K562 (cell line): ENCODE measurements at regions not wholly inside any gene's neighbourhood (a gene's known extent, or its start where the extent isn't known, plus 50 kb on each side); places are given as distances from the start of the nearest gene placed in this dataset.

Experiments
- ADNP ChIP-seq: fragments of 200-800 bp; sonication (Bioruptor generic); IDR thresholded peaks from 2 replicates; pipeline ENCODE4 v1.6.1; 2016; ENCODE audit warnings: missing genetic modification characterization, missing compliant biosample characterization
- ARID3A ChIP-seq: IDR thresholded peaks from 2 replicates; pipeline ENCODE4 v1.6.1; 2012; ENCODE audit warnings: low read depth, low read length, improper control_type of control experiment, borderline replicate concordance
- ARNT ChIP-seq, 2 experiments: fragments of 450-650 bp; IDR thresholded peaks; 2 replicates each; pipeline ENCODE4 v1.6.1; 2016; ENCODE audit warnings: mild to moderate bottlenecking in 1 of 2
- ATF6 ChIP-seq: sonication (generic); formaldehyde crosslinking; IDR thresholded peaks from 2 replicates; pipeline ENCODE4 v1.4.0; 2020; ENCODE audit warnings: mild to moderate bottlenecking, missing genetic modification reagents
- CBFA2T2 ChIP-seq: fragments of 450-650 bp; conservative IDR thresholded peaks from 2 replicates; pipeline ENCODE4 v1.6.1; 2017; ENCODE audit warnings: mild to moderate bottlenecking
- CHAMP1 ChIP-seq: fragments of 450-650 bp; IDR thresholded peaks from 2 replicates; pipeline ENCODE4 v1.6.1; 2016; ENCODE audit warnings: mild to moderate bottlenecking
- CHD2 ChIP-seq: IDR thresholded peaks from 2 replicates; pipeline ENCODE4 v1.6.1; 2011; ENCODE audit warnings: low read depth, low read length
- DMBX1 ChIP-seq: fragments of 250-450 bp; sonication (Bioruptor Pico); IDR thresholded peaks from 2 replicates; pipeline ENCODE4 v1.8.0; 2022; ENCODE audit warnings: inconsistent platforms, mild to moderate bottlenecking, moderate library complexity, borderline replicate concordance
- DPF2 ChIP-seq: fragments of 450-650 bp; IDR thresholded peaks from 2 replicates; pipeline ENCODE4 v1.6.1; 2016
- FOXJ2 ChIP-seq: fragments of 200-800 bp; sonication (Bioruptor generic); IDR thresholded peaks from 2 replicates; pipeline ENCODE4 v1.6.1; 2016; ENCODE audit warnings: missing genetic modification characterization, missing compliant biosample characterization
- KLF16 ChIP-seq: IDR thresholded peaks from 2 replicates; pipeline ENCODE4 v1.6.1; 2016; ENCODE audit warnings: antibody characterized with exemption
- LEF1 ChIP-seq: fragments of 450-650 bp; IDR thresholded peaks from 2 replicates; pipeline ENCODE4 v1.6.1; 2016; ENCODE audit warnings: mild to moderate bottlenecking
- MCM5 ChIP-seq: fragments of 450-650 bp; IDR thresholded peaks from 2 replicates; pipeline ENCODE4 v1.6.1; 2016; ENCODE audit warnings: low read depth
- MTA2 ChIP-seq: fragments of 450-650 bp; IDR thresholded peaks from 2 replicates; pipeline ENCODE4 v1.6.1; 2016; ENCODE audit warnings: low read depth
- NEUROD1 ChIP-seq: fragments of 150-350 bp; IDR thresholded peaks from 2 replicates; pipeline ENCODE4 v1.6.1; 2014; ENCODE audit warnings: borderline replicate concordance, low read length, low read depth; ENCODE audit not compliant: partially characterized antibody
- NFIC ChIP-seq: fragments of 450-650 bp; IDR thresholded peaks from 2 replicates; pipeline ENCODE4 v1.6.1; 2017; ENCODE audit warnings: mild to moderate bottlenecking, inconsistent platforms
- NR2F6 ChIP-seq: fragments of 450-650 bp; formaldehyde crosslinking; IDR thresholded peaks from 2 replicates; pipeline ENCODE4 v1.4.0; 2020; ENCODE audit warnings: mild to moderate bottlenecking
- RCOR1 ChIP-seq, 2 experiments: IDR thresholded peaks; 2 replicates each; pipeline ENCODE4 v1.6.1; 2012; ENCODE audit warnings: low read depth in 2 of 2, low read length in 2 of 2, borderline replicate concordance in 1 of 2, improper control_type of control experiment in 1 of 2
- SMAD2 ChIP-seq: fragments of 150-350 bp; IDR thresholded peaks from 2 replicates; pipeline ENCODE4 v1.6.1; 2014; ENCODE audit warnings: low read depth, mild to moderate bottlenecking, low read length
- SMARCA4 ChIP-seq: fragments of 450-650 bp; IDR thresholded peaks from 2 replicates; pipeline ENCODE4 v1.6.1; 2016
- SMARCE1 ChIP-seq: fragments of 450-650 bp; IDR thresholded peaks from 2 replicates; pipeline ENCODE4 v1.7.1; 2016; ENCODE audit warnings: mild to moderate bottlenecking
- SREBF2 ChIP-seq: sonication (generic); formaldehyde crosslinking; IDR thresholded peaks from 2 replicates; pipeline ENCODE4 v1.4.0; 2020; ENCODE audit warnings: mild to moderate bottlenecking, missing genetic modification reagents
- TAL1 ChIP-seq: fragments of 450-650 bp; IDR thresholded peaks from 2 replicates; pipeline ENCODE4 v1.6.1; 2016; ENCODE audit warnings: mild to moderate bottlenecking
- ZBTB1 ChIP-seq: sonication (generic); formaldehyde crosslinking; IDR thresholded peaks from 2 replicates; pipeline ENCODE4 v1.8.1; 2023; ENCODE audit warnings: missing genetic modification reagents, low read depth, mild to moderate bottlenecking, borderline replicate concordance
- ZNF280A ChIP-seq: fragments of 450-650 bp; IDR thresholded peaks from 2 replicates; pipeline ENCODE4 v1.6.1; 2018; ENCODE audit warnings: mild to moderate bottlenecking, low read depth; ENCODE audit not compliant: partially characterized antibody

- TF ChIP-seq ZBTB1 (CRISPR knock-in tag) (no peak), ATF6 (CRISPR knock-in tag) (no peak), NR2F6 (no peak), ARNT (IDR thresholded peaks at IDR 0.05) (0 out of 4 replicates have a peak, but pooled peaks of 1 of the 2 experiments have one; percentile 54), NFIC (peak; percentile 63), TAL1 (peak; percentile 85), DMBX1 (CRISPR knock-in tag) (0 out of 2 replicates have a peak, but pooled peaks have one; percentile 18), NEUROD1 (no peak), SMARCA4 (peak; percentile 94), FOXJ2 (peak; percentile 9; the same call in 1 of the 2 replicates), CHD2 (no peak), MTA2 (peak; percentile 79), LEF1 (peak; percentile 73; the same call in 1 of the 2 replicates), CHAMP1 (0 out of 2 replicates have a peak, but pooled peaks have one; percentile 57), ADNP (tag) (peak; percentile 64; the same call in 1 of the 2 replicates), DPF2 (peak; percentile 95), CBFA2T2 (peak; percentile 71), SMAD2 (no peak), ARID3A (peak; percentile 89), SREBF2 (CRISPR knock-in tag) (no peak), ZNF280A (no peak), RCOR1 (IDR thresholded peaks at IDR 0.05; ENCODE audit: borderline replicate concordance in 1 of 2, low read depth in 2 of 2, low read length in 2 of 2) (peak; percentile 37 to 60; a peak in 2 of 4 replicates), MCM5 (no peak), SMARCE1 (peak; percentile 90), KLF16 (peak; percentile 53; the same call in 1 of the 2 replicates)
Observed at GRCh38 chr10:64519831-64520230, 998.6 kb downstream of the REEP3 start (continued).
